GM12878 (cell line): ENCODE measurements at regions not wholly inside any gene's neighbourhood (a gene's known extent, or its start where the extent isn't known, plus 50 kb on each side); places are given as distances from the start of the nearest gene placed in this dataset.

Experiments
- POLR2A ChIP-seq: IDR thresholded peaks from 2 replicates; pipeline ENCODE4 v1.6.1; 2011; ENCODE audit warnings: low read depth, mild to moderate bottlenecking, low read length
- SUZ12 ChIP-seq: fragments of 200-600 bp; sonication (generic); IDR thresholded peaks from one replicate; pipeline ENCODE4 v1.6.1; 2018; ENCODE audit warnings: antibody characterized with exemption, mild to moderate bottlenecking; ENCODE audit not compliant: unreplicated experiment
- TF ChIP-seq, protein P1 (sequence below), 3 experiments: IDR thresholded peaks in 2 of 3; conservative IDR thresholded peaks in 1 of 3; 2 replicates each; pipeline ENCODE4 v1.5.1; 2011; ENCODE audit warnings: low read depth in 3 of 3, low read length in 3 of 3, mild to moderate bottlenecking in 3 of 3, control low read depth in 2 of 3, moderate library complexity in 2 of 3, inconsistent platforms in 1 of 3, mixed read lengths in 1 of 3; ENCODE audit not compliant: control insufficient read depth in 2 of 3, insufficient read depth in 1 of 3; ENCODE audit errors: extremely low read depth in 1 of 3

GRCh38 chr16:7086822-7087616, 245.6 kb upstream of the RBFOX1 start:
- TF ChIP-seq, protein P1, sequence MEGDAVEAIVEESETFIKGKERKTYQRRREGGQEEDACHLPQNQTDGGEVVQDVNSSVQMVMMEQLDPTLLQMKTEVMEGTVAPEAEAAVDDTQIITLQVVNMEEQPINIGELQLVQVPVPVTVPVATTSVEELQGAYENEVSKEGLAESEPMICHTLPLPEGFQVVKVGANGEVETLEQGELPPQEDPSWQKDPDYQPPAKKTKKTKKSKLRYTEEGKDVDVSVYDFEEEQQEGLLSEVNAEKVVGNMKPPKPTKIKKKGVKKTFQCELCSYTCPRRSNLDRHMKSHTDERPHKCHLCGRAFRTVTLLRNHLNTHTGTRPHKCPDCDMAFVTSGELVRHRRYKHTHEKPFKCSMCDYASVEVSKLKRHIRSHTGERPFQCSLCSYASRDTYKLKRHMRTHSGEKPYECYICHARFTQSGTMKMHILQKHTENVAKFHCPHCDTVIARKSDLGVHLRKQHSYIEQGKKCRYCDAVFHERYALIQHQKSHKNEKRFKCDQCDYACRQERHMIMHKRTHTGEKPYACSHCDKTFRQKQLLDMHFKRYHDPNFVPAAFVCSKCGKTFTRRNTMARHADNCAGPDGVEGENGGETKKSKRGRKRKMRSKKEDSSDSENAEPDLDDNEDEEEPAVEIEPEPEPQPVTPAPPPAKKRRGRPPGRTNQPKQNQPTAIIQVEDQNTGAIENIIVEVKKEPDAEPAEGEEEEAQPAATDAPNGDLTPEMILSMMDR (IDR thresholded peaks at IDR 0.05 in 2 of 3, conservative IDR thresholded peaks at IDR 0.05 in 1 of 3; ENCODE audit: control insufficient read depth in 2 of 3, extremely low read depth in 1 of 3, insufficient read depth in 1 of 3, low read depth in 3 of 3, low read length in 3 of 3): peak in 1 of 3 experiments; percentile 10; a peak in 1 of 6 replicates
- TF ChIP-seq SUZ12 (no peak), POLR2A (no peak)
